ENCODE measurements at regions not wholly inside any gene's neighbourhood (a gene's known extent, or its start where the extent isn't known, plus 50 kb on each side); places are given as distances from the start of the nearest gene placed in this dataset.

DNA sequence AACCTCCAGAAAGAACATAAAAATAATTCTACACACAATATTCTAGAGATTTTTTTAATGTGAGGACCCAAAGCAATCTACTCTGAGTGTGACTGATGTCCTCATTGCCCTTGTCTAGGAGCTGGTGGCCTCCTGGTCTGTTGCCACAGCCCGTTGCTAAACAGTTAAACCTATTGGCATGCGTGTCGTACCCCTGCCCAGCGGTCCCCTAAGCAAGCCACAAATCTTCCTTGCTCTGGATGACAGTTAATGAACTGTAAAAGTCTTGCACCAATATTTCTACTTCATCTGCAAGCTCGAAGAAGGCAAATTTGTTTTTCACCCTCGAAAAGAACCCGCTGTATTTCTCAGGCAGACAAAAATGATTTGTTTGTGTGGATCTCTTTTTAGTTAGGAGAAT is 489.1 kb upstream of the MEX3C start:
- Histone ChIP-seq H3K27ac (ENCODE audit: low read depth, low read length) (no peak overlapping the region), H3K36me3 (ENCODE audit: insufficient read depth, low read length) (no peaks in the 10 kb centered on the region), H3K9ac (ENCODE audit: low read depth, low read length) (no peak overlapping the region), H3K4me1 (ENCODE audit: insufficient read depth, low read length) (no peaks in the 10 kb centered on the region), H3K9me3 (ENCODE audit: insufficient read depth, low read depth, low read length) (no peaks in the 10 kb centered on the region), H3K4me3 (ENCODE audit: low read length) (no peak overlapping the region), H3K27me3 (ENCODE audit: insufficient read depth, low read length) (no peaks in the 10 kb centered on the region)
- WGBS = 87% methylated on average over 7 of the region's 7 CpGs

GRCh38 chr18:51687845-51688585 is 490.5 kb upstream of the MEX3C start:
- Histone ChIP-seq H3K9me3 (ENCODE audit: insufficient read depth, low read depth, low read length) (no peaks in the 10 kb centered on the region), H3K27ac (ENCODE audit: low read depth, low read length) (no peak overlapping the region), H3K27me3 (ENCODE audit: insufficient read depth, low read length) (no peaks in the 10 kb centered on the region), H3K4me1 (ENCODE audit: insufficient read depth, low read length) (no peaks in the 10 kb centered on the region), H3K9ac (ENCODE audit: low read depth, low read length) (no peak overlapping the region), H3K4me3 (ENCODE audit: low read length) (no peak overlapping the region), H3K36me3 (ENCODE audit: insufficient read depth, low read length) (no peaks in the 10 kb centered on the region)
- 83% methylated on average over 2 of the region's 2 CpGs for WGBS

GRCh38 chr18:51692612-51693011 is 495.1 kb upstream of the MEX3C start:
- Histone ChIP-seq H3K4me1 (ENCODE audit: insufficient read depth, low read length) (no peaks in the 10 kb centered on the region), H3K27me3 (ENCODE audit: insufficient read depth, low read length) (no peaks in the 10 kb centered on the region), H3K9me3 (ENCODE audit: insufficient read depth, low read depth, low read length) (no peaks in the 10 kb centered on the region), H3K36me3 (ENCODE audit: insufficient read depth, low read length) (no peaks in the 10 kb centered on the region), H3K27ac (ENCODE audit: low read depth, low read length) (no peak overlapping the region), H3K4me3 (ENCODE audit: low read length) (no peak overlapping the region), H3K9ac (ENCODE audit: low read depth, low read length) (no peak overlapping the region)
- WGBS = 97% methylated on average over 2 of the region's 2 CpGs

GRCh38 chr18:51711298-51711889 is 513.9 kb upstream of the MEX3C start:
- Histone ChIP-seq H3K4me3 (ENCODE audit: low read length) (no peak overlapping the region), H3K36me3 (ENCODE audit: insufficient read depth, low read length) (no peaks in the 10 kb centered on the region), H3K9ac (ENCODE audit: low read depth, low read length) (no peak overlapping the region), H3K27me3 (ENCODE audit: insufficient read depth, low read length) (no peaks in the 10 kb centered on the region), H3K4me1 (ENCODE audit: insufficient read depth, low read length) (peaks cover 6% of the 10 kb centered on the region; the same call in 1 of the 2 replicates), H3K9me3 (ENCODE audit: insufficient read depth, low read depth, low read length) (peaks cover 16% of the 10 kb centered on the region), H3K27ac (ENCODE audit: low read depth, low read length) (no peak overlapping the region)
- WGBS = 74% methylated on average over 2 of the region's 2 CpGs

DNA sequence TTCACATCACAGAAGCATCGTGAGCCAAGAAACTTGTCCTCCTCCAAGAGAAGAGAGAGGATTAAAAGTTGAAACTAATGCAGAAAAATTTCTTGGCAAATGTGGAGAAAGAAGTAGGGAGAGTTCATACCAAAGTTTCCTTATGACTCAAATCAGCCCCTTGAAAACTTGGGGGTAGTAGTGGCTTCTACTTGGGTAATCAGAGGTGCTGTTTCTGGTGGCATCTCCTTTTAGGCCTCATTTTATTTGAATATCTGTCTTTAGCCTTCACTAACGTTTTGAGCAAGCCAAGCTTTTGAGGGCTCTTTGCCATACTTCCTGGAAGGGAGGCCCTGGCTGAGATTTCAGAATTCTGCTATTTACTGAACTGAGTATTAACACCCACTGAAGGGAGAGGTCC is 515.3 kb upstream of the MEX3C start:
- H3K36me3 ChIP-seq (ENCODE audit: insufficient read depth, low read length) = no peaks in the 10 kb centered on the region

DNA sequence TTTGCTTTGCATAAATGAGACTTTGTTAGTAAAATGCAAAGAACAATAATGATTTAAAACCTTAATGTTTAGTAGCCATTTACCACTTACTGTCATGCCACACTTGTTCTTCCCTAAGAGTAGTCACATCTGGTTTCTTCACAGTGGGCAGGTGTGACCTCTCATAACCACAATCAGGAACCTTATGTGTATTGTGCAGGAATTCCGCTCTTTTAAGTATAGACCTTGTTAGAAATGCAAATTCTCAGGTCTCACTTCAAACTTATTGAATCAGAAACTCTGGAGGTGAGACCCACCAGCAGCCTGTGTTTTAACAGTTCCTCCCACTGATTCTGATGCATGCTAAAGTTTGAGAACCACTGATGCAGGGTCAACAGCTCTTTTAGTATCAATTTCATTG is 518.8 kb upstream of the MEX3C start:
- H3K9ac ChIP-seq (ENCODE audit: low read depth, low read length) = no peak overlapping the region
- peaks cover 6% of the 10 kb centered on the region; the same call in 1 of the 2 replicates for H3K4me1 ChIP-seq (ENCODE audit: insufficient read depth, low read length)
- no peak overlapping the region for H3K27ac ChIP-seq (ENCODE audit: low read depth, low read length)
- H3K36me3 ChIP-seq (ENCODE audit: insufficient read depth, low read length) = no peaks in the 10 kb centered on the region
- no peak overlapping the region for H3K4me3 ChIP-seq (ENCODE audit: low read length)
- WGBS = 83% methylated on average over 1 of the region's 1 CpG
- no peaks in the 10 kb centered on the region for H3K27me3 ChIP-seq (ENCODE audit: insufficient read depth, low read length)
- no peaks in the 10 kb centered on the region for H3K9me3 ChIP-seq (ENCODE audit: insufficient read depth, low read depth, low read length)

More for the DNA sequence above, 515.3 kb upstream of the MEX3C start:
- WGBS = 73% methylated on average over 2 of the region's 2 CpGs
- Histone ChIP-seq H3K4me1 (ENCODE audit: insufficient read depth, low read length) (peaks cover 6% of the 10 kb centered on the region; the same call in 1 of the 2 replicates), H3K9me3 (ENCODE audit: insufficient read depth, low read depth, low read length) (peaks cover 2% of the 10 kb centered on the region; the same call in 1 of the 2 replicates), H3K9ac (ENCODE audit: low read depth, low read length) (no peak overlapping the region), H3K4me3 (ENCODE audit: low read length) (no peak overlapping the region), H3K27ac (ENCODE audit: low read depth, low read length) (no peak overlapping the region), H3K27me3 (ENCODE audit: insufficient read depth, low read length) (no peaks in the 10 kb centered on the region)

GRCh38 chr18:51721388-51721787 is 523.9 kb upstream of the MEX3C start:
- H3K9ac ChIP-seq (ENCODE audit: low read depth, low read length) = no peak overlapping the region
- no peaks in the 10 kb centered on the region for H3K9me3 ChIP-seq (ENCODE audit: insufficient read depth, low read depth, low read length)
- no peak overlapping the region for H3K27ac ChIP-seq (ENCODE audit: low read depth, low read length)
- H3K36me3 ChIP-seq (ENCODE audit: insufficient read depth, low read length) = no peaks in the 10 kb centered on the region
- H3K4me1 ChIP-seq (ENCODE audit: insufficient read depth, low read length) = peaks cover 10% of the 10 kb centered on the region; the same call in 1 of the 2 replicates
- H3K27me3 ChIP-seq (ENCODE audit: insufficient read depth, low read length) = no peaks in the 10 kb centered on the region
- no peak overlapping the region for H3K4me3 ChIP-seq (ENCODE audit: low read length)
- 100% methylated on average over 1 of the region's 1 CpG for WGBS

GRCh38 chr18:51721996-51722395 is 524.5 kb upstream of the MEX3C start:
- no peak overlapping the region for H3K27ac ChIP-seq (ENCODE audit: low read depth, low read length)
- no peak overlapping the region for H3K4me3 ChIP-seq (ENCODE audit: low read length)
- no peak overlapping the region for H3K9ac ChIP-seq (ENCODE audit: low read depth, low read length)
- H3K4me1 ChIP-seq (ENCODE audit: insufficient read depth, low read length) = peaks cover 10% of the 10 kb centered on the region; the same call in 1 of the 2 replicates
- no peaks in the 10 kb centered on the region for H3K36me3 ChIP-seq (ENCODE audit: insufficient read depth, low read length)
- WGBS = 93% methylated on average over 2 of the region's 2 CpGs
- H3K9me3 ChIP-seq (ENCODE audit: insufficient read depth, low read depth, low read length) = no peaks in the 10 kb centered on the region
- H3K27me3 ChIP-seq (ENCODE audit: insufficient read depth, low read length) = no peaks in the 10 kb centered on the region

DNA sequence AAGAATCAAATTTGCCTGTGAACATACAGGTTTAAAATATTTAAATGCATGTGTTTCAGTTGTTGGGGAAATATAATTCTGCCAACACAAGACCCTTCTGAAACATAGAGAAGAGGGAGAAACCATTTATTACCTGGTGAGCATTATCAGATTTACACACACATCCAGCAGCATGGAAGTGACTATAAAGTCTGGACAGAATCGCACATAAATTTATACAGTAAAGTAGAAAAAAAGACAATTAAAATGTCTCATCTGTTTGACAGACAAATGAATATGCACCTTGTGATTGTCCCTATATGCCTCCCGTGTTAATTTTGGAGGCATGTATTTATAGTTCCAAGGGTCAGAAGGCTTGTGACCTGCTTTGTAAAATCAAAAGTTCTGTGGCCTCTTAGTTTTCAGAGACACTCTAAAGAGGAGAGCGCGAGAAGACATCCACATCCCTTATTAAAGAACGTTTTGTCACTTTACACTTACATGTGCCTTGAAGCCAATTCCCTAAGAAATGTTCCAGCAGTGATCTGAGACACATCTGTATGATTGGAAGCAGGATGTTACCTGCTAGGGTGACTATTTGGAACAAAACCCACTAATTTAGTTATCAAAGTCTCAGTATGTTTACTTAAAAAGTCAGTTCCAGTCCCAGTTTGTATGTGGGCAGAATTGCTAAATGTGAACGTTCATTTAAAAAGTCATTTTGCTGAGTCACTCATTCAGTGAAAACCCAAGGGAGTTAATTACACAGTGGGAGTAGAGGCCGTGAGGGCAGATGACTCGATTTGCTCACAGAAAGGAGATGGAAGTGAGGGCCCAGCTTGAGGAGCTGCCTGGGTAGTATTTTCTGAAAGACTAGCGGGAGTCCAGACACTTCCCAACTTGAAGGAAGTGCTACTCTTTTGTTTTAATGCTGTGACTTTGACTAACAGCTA is 527.6 kb upstream of the MEX3C start:
- Histone ChIP-seq H3K9me3 (ENCODE audit: insufficient read depth, low read depth, low read length) (no peaks in the 10 kb centered on the region), H3K4me3 (ENCODE audit: low read length) (no peak overlapping the region), H3K9ac (ENCODE audit: low read depth, low read length) (no peak overlapping the region), H3K36me3 (ENCODE audit: insufficient read depth, low read length) (no peaks in the 10 kb centered on the region), H3K27ac (ENCODE audit: low read depth, low read length) (peak overlapping the region; percentile 56), H3K27me3 (ENCODE audit: insufficient read depth, low read length) (no peaks in the 10 kb centered on the region), H3K4me1 (ENCODE audit: insufficient read depth, low read length) (peaks cover 10% of the 10 kb centered on the region; the same call in 1 of the 2 replicates)
- 78% methylated on average over 8 of the region's 9 CpGs for WGBS

GRCh38 chr18:51726614-51727013 is 529.1 kb upstream of the MEX3C start:
- peaks cover 10% of the 10 kb centered on the region; the same call in 1 of the 2 replicates for H3K4me1 ChIP-seq (ENCODE audit: insufficient read depth, low read length)
- 90% methylated on average over 2 of the region's 2 CpGs for WGBS

DNA sequence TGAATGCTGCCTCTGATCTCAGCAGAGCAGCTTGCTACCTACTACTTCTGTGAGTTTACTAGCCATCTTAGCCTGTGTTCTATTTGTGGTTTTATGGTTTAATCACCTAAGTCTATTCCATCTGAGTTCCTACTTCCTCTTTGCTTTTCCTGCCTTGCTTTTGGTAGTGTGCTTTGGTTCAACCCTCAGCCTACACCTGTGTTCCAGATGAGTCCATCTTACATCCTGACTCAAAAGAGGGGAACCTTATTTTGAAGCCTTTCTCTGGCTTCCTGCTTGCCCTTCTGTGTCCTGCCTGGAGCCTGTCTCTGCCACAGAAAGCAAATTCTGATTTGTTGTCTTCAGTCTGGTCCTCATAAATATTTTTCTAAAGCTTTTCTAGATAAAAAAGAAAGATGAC is 530.3 kb upstream of the MEX3C start:
- Histone ChIP-seq H3K9me3 (ENCODE audit: insufficient read depth, low read depth, low read length) (no peaks in the 10 kb centered on the region), H3K4me1 (ENCODE audit: insufficient read depth, low read length) (peaks cover 10% of the 10 kb centered on the region; the same call in 1 of the 2 replicates), H3K27me3 (ENCODE audit: insufficient read depth, low read length) (no peaks in the 10 kb centered on the region), H3K36me3 (ENCODE audit: insufficient read depth, low read length) (no peaks in the 10 kb centered on the region), H3K27ac (ENCODE audit: low read depth, low read length) (no peak overlapping the region), H3K4me3 (ENCODE audit: low read length) (no peak overlapping the region), H3K9ac (ENCODE audit: low read depth, low read length) (no peak overlapping the region)

More at GRCh38 chr18:51726614-51727013, 529.1 kb upstream of the MEX3C start:
- Histone ChIP-seq H3K4me3 (ENCODE audit: low read length) (no peak overlapping the region), H3K9ac (ENCODE audit: low read depth, low read length) (no peak overlapping the region), H3K27ac (ENCODE audit: low read depth, low read length) (no peak overlapping the region), H3K36me3 (ENCODE audit: insufficient read depth, low read length) (no peaks in the 10 kb centered on the region), H3K27me3 (ENCODE audit: insufficient read depth, low read length) (no peaks in the 10 kb centered on the region), H3K9me3 (ENCODE audit: insufficient read depth, low read depth, low read length) (no peaks in the 10 kb centered on the region)
